ENCODE measurements at regions not wholly inside any gene's neighbourhood (a gene's known extent, or its start where the extent isn't known, plus 50 kb on each side); places are given as distances from the start of the nearest gene placed in this dataset.

GRCh38 chr2:43052204-43052943, 174.0 kb downstream of the ZFP36L2 start:
- no peak for DNase-seq
- intact Hi-C loops (cut with micrococcal nuclease), result no loop called here
- Mint-ChIP-seq H3K27me3 (no peaks in the 10 kb centered on the region), H3K36me3 (ENCODE audit: low read depth) (no peaks in the 10 kb centered on the region), H3K4me3 (no peak overlapping the region), H3K4me1 (ENCODE audit: low read depth) (peaks cover 21% of the 10 kb centered on the region), H3K27ac (no peak overlapping the region), H3K9me3 (no peaks in the 10 kb centered on the region)
- TF ChIP-seq, protein P1, sequence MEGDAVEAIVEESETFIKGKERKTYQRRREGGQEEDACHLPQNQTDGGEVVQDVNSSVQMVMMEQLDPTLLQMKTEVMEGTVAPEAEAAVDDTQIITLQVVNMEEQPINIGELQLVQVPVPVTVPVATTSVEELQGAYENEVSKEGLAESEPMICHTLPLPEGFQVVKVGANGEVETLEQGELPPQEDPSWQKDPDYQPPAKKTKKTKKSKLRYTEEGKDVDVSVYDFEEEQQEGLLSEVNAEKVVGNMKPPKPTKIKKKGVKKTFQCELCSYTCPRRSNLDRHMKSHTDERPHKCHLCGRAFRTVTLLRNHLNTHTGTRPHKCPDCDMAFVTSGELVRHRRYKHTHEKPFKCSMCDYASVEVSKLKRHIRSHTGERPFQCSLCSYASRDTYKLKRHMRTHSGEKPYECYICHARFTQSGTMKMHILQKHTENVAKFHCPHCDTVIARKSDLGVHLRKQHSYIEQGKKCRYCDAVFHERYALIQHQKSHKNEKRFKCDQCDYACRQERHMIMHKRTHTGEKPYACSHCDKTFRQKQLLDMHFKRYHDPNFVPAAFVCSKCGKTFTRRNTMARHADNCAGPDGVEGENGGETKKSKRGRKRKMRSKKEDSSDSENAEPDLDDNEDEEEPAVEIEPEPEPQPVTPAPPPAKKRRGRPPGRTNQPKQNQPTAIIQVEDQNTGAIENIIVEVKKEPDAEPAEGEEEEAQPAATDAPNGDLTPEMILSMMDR (IDR thresholded peaks at IDR 0.05), result no peak
- CTCF ChIA-PET, result interaction anchor here (1.0 to 1.7 kb wide), 4 partner anchors 28 to 177 kb away, joined by 3 to 4 read pairs (median 3); no protein-coding TSS in a partner anchor
- POLR2A ChIA-PET, result interaction anchor here (1.3 kb wide), 1 partner anchor 18 kb away, joined by 3 read pairs; no protein-coding TSS in a partner anchor
- ATAC-seq, result no peak

- Mint-ChIP-seq H3K27me3 (no peaks in the 10 kb centered on the region), H3K9me3 (no peaks in the 10 kb centered on the region), H3K4me3 (no peak overlapping the region), H3K36me3 (ENCODE audit: low read depth) (no peaks in the 10 kb centered on the region), H3K4me1 (ENCODE audit: low read depth) (peaks cover 30% of the 10 kb centered on the region), H3K27ac (no peak overlapping the region)
- intact Hi-C loops (cut with micrococcal nuclease), result no loop called here
- DNase-seq (peak; percentile 69), ATAC-seq (peak; percentile 82)
- POLR2A ChIA-PET, result interaction anchor here (1.3 kb wide), 1 partner anchor 19 kb away, joined by 3 read pairs; no protein-coding TSS in a partner anchor
- TF ChIP-seq, protein P1 (IDR thresholded peaks at IDR 0.05), result no peak
- CTCF ChIA-PET, result interaction anchor here (0.7 to 1.0 kb wide), 3 partner anchors 75 to 192 kb away, joined by 3 read pairs; no protein-coding TSS in a partner anchor
Observed at GRCh38 chr2:43051338-43051737, 175.1 kb downstream of the ZFP36L2 start.

GRCh38 chr2:43050866-43051265, 175.5 kb downstream of the ZFP36L2 start:
- Mint-ChIP-seq H3K27ac (no peak overlapping the region), H3K9me3 (no peaks in the 10 kb centered on the region), H3K4me3 (no peak overlapping the region), H3K27me3 (no peaks in the 10 kb centered on the region), H3K36me3 (ENCODE audit: low read depth) (no peaks in the 10 kb centered on the region), H3K4me1 (ENCODE audit: low read depth) (peaks cover 34% of the 10 kb centered on the region)
- TF ChIP-seq, protein P1 (IDR thresholded peaks at IDR 0.05), result no peak
- intact Hi-C loops (cut with micrococcal nuclease), result no loop called here
- CTCF ChIA-PET, result interaction anchor here (0.7 to 0.8 kb wide), 2 partner anchors 100 to 192 kb away, joined by 3 read pairs; no protein-coding TSS in a partner anchor
- POLR2A ChIA-PET, result no interaction called here
- DNase-seq (no peak), ATAC-seq (no peak)

DNA sequence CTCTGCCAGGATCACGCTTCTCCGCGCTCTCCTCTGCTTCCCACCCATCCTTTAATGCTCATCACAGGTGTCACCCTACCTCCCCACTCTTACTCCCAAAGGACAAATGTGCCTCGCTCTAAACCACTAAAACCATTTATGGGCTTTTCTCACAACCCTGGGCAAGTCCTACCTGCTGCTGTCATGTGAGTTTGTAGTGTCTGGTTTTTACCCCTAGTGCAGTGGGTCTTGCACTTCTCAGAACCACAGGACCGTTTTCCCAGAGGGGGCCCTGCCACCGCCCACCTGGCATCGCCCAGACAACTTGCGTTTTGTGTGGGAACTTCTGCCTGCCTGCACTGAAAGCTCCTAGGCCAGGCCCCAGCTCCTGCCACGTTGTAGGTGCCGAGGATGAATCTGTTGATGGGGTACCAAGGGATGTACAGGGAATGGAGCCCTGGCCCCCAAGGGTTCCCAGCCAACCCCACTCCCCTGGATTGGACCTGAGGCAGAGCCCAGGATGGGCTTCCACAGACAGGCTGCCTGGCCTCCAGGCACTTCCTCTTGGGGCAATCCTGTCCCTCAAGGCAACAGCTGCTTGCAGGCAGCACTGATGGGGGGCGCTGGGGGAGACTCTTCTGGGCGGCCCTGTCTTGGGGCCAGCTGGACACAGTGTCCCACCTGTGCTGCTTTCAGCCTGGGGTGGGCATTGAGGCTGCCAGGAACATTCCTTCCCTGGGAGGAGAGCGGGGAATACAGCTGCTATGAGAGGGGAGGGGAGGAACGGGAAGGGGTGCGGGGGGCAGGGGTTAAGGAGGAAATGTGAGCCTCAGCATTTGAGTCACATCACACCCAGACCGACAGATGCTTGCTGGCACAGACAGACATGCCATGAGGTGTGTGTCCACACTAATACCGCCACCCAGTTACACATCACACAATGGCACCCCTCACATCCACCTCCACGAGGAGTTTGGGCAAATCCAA, 176.3 kb downstream of the ZFP36L2 start:
- peaks cover 35% of the 10 kb centered on the region for H3K4me1 Mint-ChIP-seq (ENCODE audit: low read depth)
- peak overlapping the region; percentile 14 for H3K27ac Mint-ChIP-seq
- intact Hi-C loops (cut with micrococcal nuclease), result no loop called here
- ATAC-seq (no peak), DNase-seq (peak; percentile 26)
- CTCF ChIA-PET, result interaction anchor here (0.8 kb wide), 1 partner anchor 100 kb away, joined by 3 read pairs; no protein-coding TSS in a partner anchor
- no peaks in the 10 kb centered on the region for H3K9me3 Mint-ChIP-seq
- H3K27me3 Mint-ChIP-seq, result no peaks in the 10 kb centered on the region
- H3K36me3 Mint-ChIP-seq (ENCODE audit: low read depth), result no peaks in the 10 kb centered on the region
- TF ChIP-seq, protein P1 (IDR thresholded peaks at IDR 0.05), result no peak
- H3K4me3 Mint-ChIP-seq, result no peak overlapping the region
- POLR2A ChIA-PET, result no interaction called here

Measured in activated CD8-positive, alpha-beta T cell treated with anti-CD3 and anti-CD28 coated beads for 36 hours (primary cell).